SW480 (cell line): ENCODE measurements at regions not wholly inside any gene's neighbourhood (a gene's known extent, or its start where the extent isn't known, plus 50 kb on each side); places are given as distances from the start of the nearest gene placed in this dataset.

ENCODE experiments used
- DNase-seq: peaks from one replicate; pipeline ENCODE4 v3.0.0-alpha.2; 2016; ENCODE audit warnings: low spot score

GRCh38 chrX:131704136-131704695, 160.3 kb downstream of the OR13H1 start:
- peak; percentile 26 for DNase-seq

GRCh38 chrX:131709553-131709952, 165.7 kb downstream of the OR13H1 start:
- no peak for DNase-seq

GRCh38 chrX:131711478-131711867, 167.6 kb downstream of the OR13H1 start:
- no peak for DNase-seq

- DNase-seq: no peak
Measured at GRCh38 chrX:131723646-131724045, 179.8 kb downstream of the OR13H1 start.

- DNase-seq: no peak
Measured at GRCh38 chrX:131724292-131724691, 180.4 kb downstream of the OR13H1 start.

- no peak for DNase-seq
Measured at GRCh38 chrX:131725001-131725654, 181.3 kb downstream of the OR13H1 start.

GRCh38 chrX:131727778-131728177, 183.9 kb downstream of the OR13H1 start:
- no peak for DNase-seq

GRCh38 chrX:131728295-131729145, 184.6 kb downstream of the OR13H1 start:
- DNase-seq: no peak

GRCh38 chrX:131729295-131729694, 185.4 kb downstream of the OR13H1 start:
- no peak for DNase-seq

- DNase-seq: no peak
Measured at GRCh38 chrX:131734621-131735020, 190.7 kb downstream of the OR13H1 start.

GRCh38 chrX:131735127-131735526, 191.3 kb downstream of the OR13H1 start:
- no peak for DNase-seq

- DNase-seq: no peak
Measured at GRCh38 chrX:131739823-131740222, 195.9 kb downstream of the OR13H1 start.

- no peak for DNase-seq
Measured at GRCh38 chrX:131741103-131741581, 197.3 kb downstream of the OR13H1 start.

- no peak for DNase-seq
Measured at GRCh38 chrX:131745942-131746489, 202.1 kb downstream of the OR13H1 start.

GRCh38 chrX:131746491-131746968, 202.7 kb downstream of the OR13H1 start:
- peak; percentile 24 for DNase-seq

GRCh38 chrX:131747173-131747572, 203.3 kb downstream of the OR13H1 start:
- DNase-seq: peak; percentile 42

- peak; percentile 8 for DNase-seq
Measured at GRCh38 chrX:131752493-131753198, 208.8 kb downstream of the OR13H1 start.

GRCh38 chrX:131762802-131763234, 218.9 kb downstream of the OR13H1 start:
- no peak for DNase-seq

GRCh38 chrX:131763674-131764073, 219.8 kb downstream of the OR13H1 start:
- DNase-seq: no peak

GRCh38 chrX:131764216-131764615, 220.3 kb downstream of the OR13H1 start:
- no peak for DNase-seq

- DNase-seq: no peak
Measured at GRCh38 chrX:131778269-131779218, 234.7 kb downstream of the OR13H1 start.
